Ovary (tissue), 7 donors: ENCODE measurements at regions not wholly inside any gene's neighbourhood (a gene's known extent, or its start where the extent isn't known, plus 50 kb on each side); places are given as distances from the start of the nearest gene placed in this dataset.

Experiments
- DNase-seq, 5 donors: peaks; one replicate each; pipeline ENCODE4 v3.0.0-alpha.2; 2019 to 2020
- H3K27ac ChIP-seq, 2 donors: fragments of 200-600 bp; one replicate each; pipeline versions ENCODE4 v1.5.1 to v1.8.0; 2019 to 2022
- H3K27me3 ChIP-seq: fragments of 200-600 bp; one replicate; pipeline ENCODE4 v1.8.0; 2022
- H3K36me3 ChIP-seq: fragments of 200-600 bp; sonication (generic); one replicate; pipeline ENCODE4 v1.5.1; 2019
- H3K4me1 ChIP-seq: one replicate; pipeline ENCODE4 v1.8.1; 2013; ENCODE audit warnings: mild to moderate bottlenecking, moderate library complexity; ENCODE audit not compliant: insufficient read depth
- H3K4me3 ChIP-seq: fragments of 200-600 bp; sonication (generic); one replicate; pipeline ENCODE4 v1.5.1; 2017
- H3K9me3 ChIP-seq, 2 donors: fragments of 200-600 bp in 1 of 2; sonication (generic) in 1 of 2; one replicate each; pipeline versions ENCODE4 v1.5.1 to v1.8.1; 2013 to 2019; ENCODE audit warnings: mild to moderate bottlenecking in 1 of 2, moderate library complexity in 1 of 2
- EP300 ChIP-seq: sonication (generic); formaldehyde crosslinking; IDR thresholded peaks from one replicate; pipeline ENCODE4 v1.6.1; 2017; ENCODE audit warnings: antibody characterized with exemption
- POLR2A ChIP-seq: fragments of 450-650 bp; IDR thresholded peaks from one replicate; pipeline ENCODE4 v1.6.1; 2017; ENCODE audit warnings: antibody characterized with exemption, mild to moderate bottlenecking, moderate library complexity
- WGBS, 3 donors: extraction: QIAGEN DNeasy Blood & Tissue Kit in 1 of 3; methylation state at CpG; one replicate each; pipeline versions ENCODE4 v1.1.5 to v1.1.7; 2013 to 2017; 5-methylcytosine and 5-hydroxymethylcytosine counted together
- intact Hi-C, 4 donors: fragments of 100-400 bp; cut with DNase I; formaldehyde crosslinking; loops; one replicate each; pipeline versions ENCODE4 v1.11.0 to v1.15.1; 2022 to 2023
- TF ChIP-seq, protein P1 (sequence below), 3 donors: fragments of 450-650 bp in 2 of 3; fragments of 200-600 bp in 1 of 3; IDR thresholded peaks; one replicate each; pipeline versions ENCODE4 v1.5.1 to v1.8.0; 2016 to 2022; ENCODE audit warnings: antibody characterized with exemption in 3 of 3, mild to moderate bottlenecking in 1 of 3
- donor health status: DM: no; HTN: no; CAD: no; lungs with moderate emphysema.
- donor health status: DM: no; HTN: no; CAD: no.
- donor health status: Bipolar disorder and iron deficiency.
- donor health status: DM: no; HTN: no; CAD: no.
- donor health status: DM: yes; HTN: yes; CAD: no.

DNA sequence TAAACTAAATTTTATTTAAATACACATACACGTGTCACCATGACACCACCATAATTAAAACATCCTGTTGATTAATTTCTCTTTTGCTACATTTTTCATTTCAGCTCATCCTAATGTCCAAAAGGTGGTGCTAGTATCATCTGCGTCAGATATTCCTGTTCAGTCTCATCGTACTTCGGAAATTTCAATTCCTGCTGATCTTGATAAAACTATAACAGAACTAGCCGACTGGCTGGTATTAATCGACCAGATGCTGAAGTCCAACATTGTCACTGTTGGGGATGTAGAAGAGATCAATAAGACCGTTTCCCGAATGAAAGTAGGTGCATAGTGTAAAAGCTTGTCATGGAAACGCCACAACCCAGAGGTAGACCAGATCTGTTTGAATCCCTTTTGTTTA is 263.4 kb downstream of the UTRN start:
- no peak overlapping the region for H3K4me3 ChIP-seq
- no peaks in the 10 kb centered on the region for H3K27me3 ChIP-seq
- intact Hi-C loops, result no loop called here
- H3K27ac ChIP-seq, result no peak overlapping the region
- no peak for DNase-seq
- TF ChIP-seq, protein P1, sequence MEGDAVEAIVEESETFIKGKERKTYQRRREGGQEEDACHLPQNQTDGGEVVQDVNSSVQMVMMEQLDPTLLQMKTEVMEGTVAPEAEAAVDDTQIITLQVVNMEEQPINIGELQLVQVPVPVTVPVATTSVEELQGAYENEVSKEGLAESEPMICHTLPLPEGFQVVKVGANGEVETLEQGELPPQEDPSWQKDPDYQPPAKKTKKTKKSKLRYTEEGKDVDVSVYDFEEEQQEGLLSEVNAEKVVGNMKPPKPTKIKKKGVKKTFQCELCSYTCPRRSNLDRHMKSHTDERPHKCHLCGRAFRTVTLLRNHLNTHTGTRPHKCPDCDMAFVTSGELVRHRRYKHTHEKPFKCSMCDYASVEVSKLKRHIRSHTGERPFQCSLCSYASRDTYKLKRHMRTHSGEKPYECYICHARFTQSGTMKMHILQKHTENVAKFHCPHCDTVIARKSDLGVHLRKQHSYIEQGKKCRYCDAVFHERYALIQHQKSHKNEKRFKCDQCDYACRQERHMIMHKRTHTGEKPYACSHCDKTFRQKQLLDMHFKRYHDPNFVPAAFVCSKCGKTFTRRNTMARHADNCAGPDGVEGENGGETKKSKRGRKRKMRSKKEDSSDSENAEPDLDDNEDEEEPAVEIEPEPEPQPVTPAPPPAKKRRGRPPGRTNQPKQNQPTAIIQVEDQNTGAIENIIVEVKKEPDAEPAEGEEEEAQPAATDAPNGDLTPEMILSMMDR (IDR thresholded peaks at IDR 0.05), result no peak
- TF ChIP-seq EP300, result no peak
- no peak for TF ChIP-seq POLR2A
- no peaks in the 10 kb centered on the region for H3K36me3 ChIP-seq
- 81 to 87% (median 86%) methylated on average over 9 of the region's 9 CpGs for WGBS, 3 donors
- H3K4me1 ChIP-seq, result no peaks in the 10 kb centered on the region
- H3K9me3 ChIP-seq, result no peaks in the 10 kb centered on the region

DNA sequence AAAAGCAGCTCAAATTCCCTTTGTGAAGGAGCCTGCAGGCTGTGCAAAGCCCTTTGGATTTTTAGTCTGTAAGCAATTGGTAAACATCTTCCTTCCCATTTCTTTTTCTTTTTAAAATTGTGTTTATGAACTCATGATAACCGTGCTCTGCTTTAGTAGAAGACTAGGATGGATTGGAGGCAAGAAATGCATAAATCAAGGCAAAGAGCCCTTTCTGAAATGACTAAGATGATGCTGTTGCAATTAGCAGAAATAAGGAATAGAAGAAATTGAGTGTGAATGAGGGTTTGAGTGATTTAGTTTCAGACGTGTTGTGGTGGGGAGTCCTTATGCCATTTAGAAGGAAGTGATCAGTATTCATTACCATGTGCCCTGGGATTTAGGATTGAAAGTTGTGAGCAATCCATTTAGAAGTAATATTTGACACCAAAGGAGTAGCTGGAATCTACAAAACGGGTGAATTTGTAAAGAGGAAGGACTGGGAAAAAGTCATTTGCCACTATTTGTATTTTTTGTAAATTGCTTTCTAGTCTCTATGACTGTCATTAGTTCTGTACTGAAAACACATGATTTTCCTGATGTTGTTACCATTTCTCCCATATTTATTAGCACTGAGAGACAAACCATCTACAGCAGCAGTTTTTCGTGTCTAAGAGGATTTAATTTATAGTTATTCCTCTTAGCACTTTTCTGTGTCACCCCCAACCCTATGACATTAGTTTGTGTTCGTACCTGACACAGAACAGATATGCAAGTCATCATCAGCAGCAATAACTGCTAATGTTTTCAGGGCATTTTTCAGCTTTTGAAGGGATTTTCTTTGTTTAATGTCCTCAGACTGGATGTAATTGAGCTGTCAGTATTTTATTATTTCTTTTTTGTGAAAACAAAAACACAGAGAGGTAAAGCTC is 265.0 kb downstream of the UTRN start:
- TF ChIP-seq EP300 (no peak), POLR2A (no peak)
- TF ChIP-seq, protein P1 (IDR thresholded peaks at IDR 0.05), result no peak
- no peaks in the 10 kb centered on the region for H3K36me3 ChIP-seq
- no peaks in the 10 kb centered on the region for H3K9me3 ChIP-seq
- whole genome bisulfite sequencing, 3 donors, result 93 to 95% (median 94%) methylated on average over 5 of the region's 5 CpGs
- H3K27ac ChIP-seq, result no peak overlapping the region
- H3K4me3 ChIP-seq, result no peak overlapping the region
- DNase-seq, result no peak
- no peaks in the 10 kb centered on the region for H3K4me1 ChIP-seq
- H3K27me3 ChIP-seq, result no peaks in the 10 kb centered on the region
- intact Hi-C loops, result no loop called here

DNA sequence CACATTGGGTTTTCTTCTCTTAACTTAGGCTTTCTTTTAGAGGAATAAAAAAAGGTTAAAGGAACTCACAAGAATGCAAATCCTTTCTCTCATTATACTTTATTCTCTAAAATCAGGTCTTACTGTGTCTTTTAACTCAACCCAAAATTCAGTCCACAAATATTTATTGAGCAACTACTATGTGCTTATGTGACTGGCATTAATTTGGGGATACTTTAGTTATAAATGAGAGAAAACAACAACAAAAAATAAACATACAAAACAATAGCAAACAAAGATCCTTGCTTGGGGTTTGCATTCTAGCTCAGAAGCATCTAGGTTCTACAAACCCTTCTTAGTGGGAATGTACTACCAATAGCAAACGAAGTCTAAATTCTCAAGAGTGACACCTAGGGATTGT is 266.2 kb downstream of the UTRN start:
- Histone ChIP-seq H3K4me3 (no peak overlapping the region), H3K27me3 (no peaks in the 10 kb centered on the region), H3K9me3 (no peaks in the 10 kb centered on the region), H3K36me3 (no peaks in the 10 kb centered on the region), H3K4me1 (no peaks in the 10 kb centered on the region), H3K27ac (no peak overlapping the region)
- no peak for DNase-seq
- 91 to 100% (median 96%) methylated on average over 1 of the region's 1 CpG for WGBS, 3 donors
- TF ChIP-seq POLR2A (no peak), EP300 (no peak)
- TF ChIP-seq, protein P1 (IDR thresholded peaks at IDR 0.05), result no peak
- intact Hi-C loops, result no loop called here

DNA sequence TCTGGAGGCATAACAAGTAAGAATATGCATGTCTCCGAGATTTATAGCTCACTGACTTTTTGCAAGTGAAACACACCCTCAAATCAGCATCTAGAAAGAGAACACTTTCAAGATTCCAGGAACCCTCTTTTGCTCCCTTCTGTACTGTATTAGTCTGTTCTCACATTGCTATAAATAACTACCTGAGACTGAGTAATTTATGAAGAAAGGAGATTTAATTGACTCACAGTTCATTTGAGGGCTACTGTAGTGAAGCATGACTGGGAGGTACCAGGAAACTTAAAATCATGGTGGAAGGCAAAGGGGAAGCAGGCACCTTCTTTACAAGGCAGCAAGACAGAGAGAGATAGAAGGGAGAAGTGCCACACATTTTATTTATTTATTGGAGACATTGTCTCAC is 269.9 kb downstream of the UTRN start:
- TF ChIP-seq, protein P1 (IDR thresholded peaks at IDR 0.05), result no peak
- no peaks in the 10 kb centered on the region for H3K9me3 ChIP-seq
- H3K4me3 ChIP-seq, result no peak overlapping the region
- WGBS, 3 donors, result 92 to 98% (median 95%) methylated on average over 1 of the region's 1 CpG
- no peaks in the 10 kb centered on the region for H3K4me1 ChIP-seq
- intact Hi-C loops, result no loop called here
- no peaks in the 10 kb centered on the region for H3K36me3 ChIP-seq
- no peak overlapping the region for H3K27ac ChIP-seq
- no peak for DNase-seq
- H3K27me3 ChIP-seq, result no peaks in the 10 kb centered on the region
